Muscle of leg (tissue), 3 donors: ENCODE measurements at regions not wholly inside any gene's neighbourhood (a gene's known extent, or its start where the extent isn't known, plus 50 kb on each side); places are given as distances from the start of the nearest gene placed in this dataset.

Experiments used
- DNase-seq: peaks from one replicate; pipeline ENCODE4 v3.0.0; 2013
- H3K27ac ChIP-seq: one replicate; pipeline ENCODE4 v1.5.1; 2013; ENCODE audit warnings: mild to moderate bottlenecking, low read length, control low read depth
- H3K27me3 ChIP-seq: one replicate; pipeline ENCODE4 v1.6.1; 2013; ENCODE audit warnings: low read length; ENCODE audit not compliant: control insufficient read depth, insufficient read depth
- H3K36me3 ChIP-seq: one replicate; pipeline ENCODE4 v1.6.1; 2013; ENCODE audit warnings: low read length; ENCODE audit not compliant: control insufficient read depth, insufficient read depth
- H3K4me1 ChIP-seq: one replicate; pipeline ENCODE4 v1.6.1; 2013; ENCODE audit warnings: low read length; ENCODE audit not compliant: control insufficient read depth, insufficient read depth
- H3K4me3 ChIP-seq: one replicate; pipeline ENCODE4 v1.5.1; 2013; ENCODE audit warnings: low read length, control low read depth
- H3K9me3 ChIP-seq: replicated peaks from 2 replicates; pipeline ENCODE4 v1.6.1; 2013; ENCODE audit warnings: low read depth, low read length; ENCODE audit not compliant: control insufficient read depth
- WGBS: methylation state at CpG from one replicate; pipeline ENCODE4 v1.1.5; 2013; ENCODE audit warnings: missing lambda C conversion rate; ENCODE audit not compliant: insufficient coverage; 5-methylcytosine and 5-hydroxymethylcytosine counted together

GRCh38 chr13:53507741-53508140, 479.1 kb downstream of the OLFM4 start:
- H3K4me1 ChIP-seq, result no peaks in the 10 kb centered on the region
- H3K27ac ChIP-seq, result no peak overlapping the region
- H3K9me3 ChIP-seq, result no peaks in the 10 kb centered on the region
- peak; percentile 9 for DNase-seq
- WGBS, result 19% methylated on average over 2 of the region's 4 CpGs
- no peaks in the 10 kb centered on the region for H3K27me3 ChIP-seq
- H3K4me3 ChIP-seq, result no peak overlapping the region
- H3K36me3 ChIP-seq, result no peaks in the 10 kb centered on the region

- Histone ChIP-seq H3K27ac (peak overlapping the region; percentile 26), H3K27me3 (no peaks in the 10 kb centered on the region), H3K36me3 (no peaks in the 10 kb centered on the region), H3K4me1 (peaks cover 5% of the 10 kb centered on the region), H3K9me3 (no peaks in the 10 kb centered on the region), H3K4me3 (no peak overlapping the region)
- 33% methylated on average over 1 of the region's 1 CpG for WGBS
- peak; percentile 21 for DNase-seq
Measured at GRCh38 chr13:53512635-53513034, 484.0 kb downstream of the OLFM4 start.

- H3K36me3 ChIP-seq, result no peaks in the 10 kb centered on the region
- no peak overlapping the region for H3K27ac ChIP-seq
- peak; percentile 59 for DNase-seq
- no peaks in the 10 kb centered on the region for H3K27me3 ChIP-seq
- H3K4me3 ChIP-seq, result no peak overlapping the region
- H3K9me3 ChIP-seq, result no peaks in the 10 kb centered on the region
- H3K4me1 ChIP-seq, result peaks cover 5% of the 10 kb centered on the region
- 27% methylated on average over 2 of the region's 4 CpGs for WGBS
Measured at GRCh38 chr13:53513226-53513625, 484.6 kb downstream of the OLFM4 start.

GRCh38 chr13:53520132-53520531, 491.5 kb downstream of the OLFM4 start:
- no peaks in the 10 kb centered on the region for H3K9me3 ChIP-seq
- H3K27ac ChIP-seq, result no peak overlapping the region
- H3K4me1 ChIP-seq, result no peaks in the 10 kb centered on the region
- DNase-seq, result no peak
- no peak overlapping the region for H3K4me3 ChIP-seq
- H3K36me3 ChIP-seq, result no peaks in the 10 kb centered on the region
- no peaks in the 10 kb centered on the region for H3K27me3 ChIP-seq

- H3K36me3 ChIP-seq, result no peaks in the 10 kb centered on the region
- H3K4me1 ChIP-seq, result no peaks in the 10 kb centered on the region
- no peaks in the 10 kb centered on the region for H3K27me3 ChIP-seq
- H3K27ac ChIP-seq, result no peak overlapping the region
- H3K9me3 ChIP-seq, result no peaks in the 10 kb centered on the region
- DNase-seq, result no peak
- H3K4me3 ChIP-seq, result no peak overlapping the region
Measured at GRCh38 chr13:53522034-53522433, 493.4 kb downstream of the OLFM4 start.

GRCh38 chr13:53537586-53537985, 509.0 kb downstream of the OLFM4 start:
- no peaks in the 10 kb centered on the region for H3K36me3 ChIP-seq
- no peaks in the 10 kb centered on the region for H3K4me1 ChIP-seq
- H3K27ac ChIP-seq, result no peak overlapping the region
- no peak overlapping the region for H3K4me3 ChIP-seq
- no CpG with 5 or more reads among the region's 1 CpG for WGBS
- peak; percentile 25 for DNase-seq
- H3K27me3 ChIP-seq, result no peaks in the 10 kb centered on the region
- H3K9me3 ChIP-seq, result no peaks in the 10 kb centered on the region

DNA sequence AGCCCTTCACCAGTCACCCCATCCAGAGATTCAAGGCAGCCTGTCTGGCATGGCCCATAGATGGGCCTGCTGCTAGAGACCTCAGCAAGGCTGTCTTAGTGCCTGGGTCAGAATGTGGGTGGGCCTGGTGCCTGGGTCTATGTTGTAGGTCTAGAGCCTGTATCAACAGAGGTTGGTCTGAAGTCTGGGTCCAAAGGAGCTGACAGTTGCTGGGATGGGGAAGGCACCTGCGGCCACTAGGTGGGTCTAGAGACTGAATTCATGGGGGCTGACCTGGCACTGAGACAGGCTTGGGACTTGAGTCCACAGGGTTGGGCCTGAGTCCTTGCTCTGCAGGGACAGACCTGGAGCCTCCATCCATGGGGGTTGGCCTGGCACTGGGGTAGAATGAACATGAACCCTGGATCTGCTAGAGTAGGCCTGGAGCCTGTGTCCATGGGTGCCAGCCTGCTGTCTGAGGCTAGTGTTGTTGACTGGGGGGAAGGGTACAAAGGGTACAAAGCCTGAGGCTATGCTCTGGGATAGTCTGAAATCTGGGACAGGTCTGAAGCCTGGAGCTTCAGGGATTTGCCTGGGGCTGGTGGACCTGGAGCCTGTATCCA, 516.8 kb downstream of the OLFM4 start:
- no peaks in the 10 kb centered on the region for H3K9me3 ChIP-seq
- H3K36me3 ChIP-seq, result no peaks in the 10 kb centered on the region
- no peak overlapping the region for H3K27ac ChIP-seq
- WGBS, result 100% methylated on average over 1 of the region's 1 CpG
- no peak overlapping the region for H3K4me3 ChIP-seq
- no peaks in the 10 kb centered on the region for H3K27me3 ChIP-seq
- DNase-seq, result no peak
- no peaks in the 10 kb centered on the region for H3K4me1 ChIP-seq

DNA sequence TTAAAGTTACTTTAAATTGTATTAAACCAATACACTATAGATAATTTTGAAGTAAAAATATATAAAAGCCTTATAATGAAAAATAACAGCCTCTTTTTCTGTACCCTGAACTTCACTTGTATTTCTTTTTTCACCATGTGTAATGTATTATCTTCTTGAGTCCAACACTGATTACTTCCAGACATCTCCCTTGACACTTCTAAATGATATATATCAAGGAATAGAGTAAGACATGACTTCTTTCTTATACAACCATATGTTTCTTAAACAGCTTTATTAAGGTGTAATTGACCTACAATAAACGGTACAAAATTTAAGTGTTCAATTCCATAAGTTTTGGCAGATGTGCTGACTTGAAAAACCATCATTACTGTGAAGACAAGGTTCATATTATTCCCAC, 531.9 kb downstream of the OLFM4 start:
- Histone ChIP-seq H3K27me3 (no peaks in the 10 kb centered on the region), H3K27ac (no peak overlapping the region), H3K9me3 (no peaks in the 10 kb centered on the region), H3K4me3 (no peak overlapping the region), H3K36me3 (no peaks in the 10 kb centered on the region), H3K4me1 (no peaks in the 10 kb centered on the region)
- DNase-seq, result peak; percentile 79
- no CpG with 5 or more reads among the region's 1 CpG for WGBS

DNA sequence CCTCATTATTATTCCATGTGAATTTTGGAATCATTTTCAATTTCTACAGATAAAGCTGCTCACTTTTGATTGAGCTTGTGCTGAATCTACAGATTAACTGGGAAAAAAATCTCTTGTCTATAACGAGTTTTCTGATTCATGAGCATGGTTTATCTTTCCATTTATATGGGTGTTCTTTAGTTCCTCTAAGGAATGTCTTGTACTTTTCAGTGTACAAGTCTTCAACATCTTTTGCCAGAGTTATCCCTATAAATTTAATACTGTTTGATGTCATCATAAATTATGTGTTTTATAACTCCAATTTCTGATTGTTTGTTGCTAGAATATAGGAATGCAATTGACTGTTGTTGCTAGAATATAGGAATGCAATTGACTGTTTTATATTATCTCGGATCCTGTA, 533.8 kb downstream of the OLFM4 start:
- Histone ChIP-seq H3K4me1 (no peaks in the 10 kb centered on the region), H3K27me3 (no peaks in the 10 kb centered on the region), H3K27ac (no peak overlapping the region), H3K4me3 (no peak overlapping the region), H3K36me3 (no peaks in the 10 kb centered on the region), H3K9me3 (no peaks in the 10 kb centered on the region)
- no peak for DNase-seq
- no CpG with 5 or more reads among the region's 2 CpGs for WGBS

GRCh38 chr13:53568491-53568890, 539.9 kb downstream of the OLFM4 start:
- Histone ChIP-seq H3K9me3 (no peaks in the 10 kb centered on the region), H3K27me3 (no peaks in the 10 kb centered on the region), H3K27ac (no peak overlapping the region), H3K4me3 (no peak overlapping the region), H3K4me1 (no peaks in the 10 kb centered on the region), H3K36me3 (no peaks in the 10 kb centered on the region)
- peak; percentile 69 for DNase-seq
- WGBS, result no CpG with 5 or more reads among the region's 1 CpG

DNA sequence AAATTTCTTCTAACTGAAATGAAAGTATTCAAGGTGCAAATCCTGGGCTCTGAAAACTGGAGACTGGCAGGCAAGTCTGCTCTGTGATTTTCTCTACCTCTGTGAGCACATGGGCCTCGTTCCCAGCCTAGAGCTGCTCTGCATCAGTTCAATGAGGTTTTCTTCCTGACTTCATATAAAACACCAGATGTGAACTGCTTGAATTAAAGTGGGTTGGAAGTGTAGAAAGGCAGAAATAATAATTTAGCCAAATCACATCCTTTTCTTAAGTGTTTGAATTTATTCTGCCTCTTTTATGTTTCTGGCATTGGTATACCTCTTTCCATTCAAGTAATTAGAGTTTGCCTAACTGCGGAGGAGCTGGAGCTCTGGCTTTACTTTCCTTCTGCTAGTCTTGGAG, 540.8 kb downstream of the OLFM4 start:
- DNase-seq, result peak; percentile 87
- Histone ChIP-seq H3K4me3 (no peak overlapping the region), H3K9me3 (no peaks in the 10 kb centered on the region), H3K4me1 (no peaks in the 10 kb centered on the region), H3K27ac (no peak overlapping the region), H3K27me3 (no peaks in the 10 kb centered on the region), H3K36me3 (no peaks in the 10 kb centered on the region)
- no CpG with 5 or more reads among the region's 2 CpGs for WGBS
